ENCODE measurements at regions not wholly inside any gene's neighbourhood (a gene's known extent, or its start where the extent isn't known, plus 50 kb on each side); places are given as distances from the start of the nearest gene placed in this dataset.
"Not testable (repeated sequence)": the region's sequence is repeated elsewhere in the genome, so short reads cannot be mapped to it uniquely, and the experiment has no call there.

GRCh38 chr7:124155432-124156022, 122.7 kb upstream of the TMEM229A start:
- intact Hi-C loops (cut with micrococcal nuclease), result loop anchor here (1.0 kb wide), 1 partner anchor 701 kb away; no protein-coding TSS in a partner anchor

GRCh38 chr7:124152859-124153692, 120.2 kb upstream of the TMEM229A start:
- intact Hi-C loops (cut with micrococcal nuclease), result loop anchor here (1.0 kb wide), 1 partner anchor 632 kb away; no protein-coding TSS in a partner anchor

GRCh38 chr7:124137664-124138063, 104.8 kb upstream of the TMEM229A start:
- intact Hi-C loops (cut with micrococcal nuclease), result no loop called here

GRCh38 chr7:124124201-124124600, 91.3 kb upstream of the TMEM229A start:
- intact Hi-C loops (cut with micrococcal nuclease), result no loop called here

DNA sequence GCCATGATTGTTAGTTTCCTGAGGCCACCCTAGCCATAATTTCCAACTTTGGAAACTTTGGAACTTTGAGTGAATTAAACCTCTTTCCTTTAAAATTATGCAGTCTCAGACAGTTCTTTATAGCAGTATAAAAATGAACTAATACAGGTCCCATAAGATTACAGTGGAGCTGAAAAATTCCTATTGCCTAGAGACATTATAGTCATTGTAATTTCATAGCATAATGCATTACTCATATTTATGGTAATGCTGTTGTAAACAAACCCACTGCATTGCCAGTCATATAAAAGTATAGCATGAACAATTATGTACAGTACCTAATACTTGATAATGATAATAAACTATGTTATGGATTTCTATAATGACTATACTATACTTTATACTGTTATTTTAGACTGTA, 88.0 kb upstream of the TMEM229A start:
- intact Hi-C loops (cut with micrococcal nuclease), result no loop called here

- intact Hi-C loops (cut with micrococcal nuclease), result no loop called here
Observed at GRCh38 chr7:124113045-124113444, 80.2 kb upstream of the TMEM229A start.

GRCh38 chr7:124106575-124106974, 73.7 kb upstream of the TMEM229A start:
- intact Hi-C loops (cut with micrococcal nuclease), result no loop called here

- intact Hi-C loops (cut with micrococcal nuclease), result no loop called here
Observed at GRCh38 chr7:124101173-124101768, 68.4 kb upstream of the TMEM229A start.

DNA sequence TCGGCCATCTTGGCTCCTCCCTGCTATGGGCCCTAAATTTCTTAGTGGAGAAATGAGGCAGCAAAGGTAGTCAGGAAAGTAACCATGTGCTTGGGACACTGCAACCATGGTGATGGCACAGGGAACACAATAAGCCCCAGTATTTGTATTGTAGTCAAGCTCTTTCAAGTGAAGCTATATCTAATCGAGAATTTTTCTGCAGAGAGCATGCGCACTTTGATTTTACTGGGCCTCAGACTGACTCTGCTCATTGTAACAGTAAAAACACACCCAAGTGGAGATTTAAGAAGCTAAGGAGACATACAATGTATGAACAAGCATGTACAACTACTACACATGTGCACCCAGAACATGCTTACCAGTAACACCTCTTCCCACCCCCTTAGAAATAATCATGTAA, 67.3 kb upstream of the TMEM229A start:
- intact Hi-C loops (cut with micrococcal nuclease), result no loop called here

GRCh38 chr7:124099585-124099984, 66.7 kb upstream of the TMEM229A start:
- intact Hi-C loops (cut with micrococcal nuclease), result not testable (repeated sequence)

- intact Hi-C loops (cut with micrococcal nuclease), result no loop called here
Observed at GRCh38 chr7:124089621-124090020, 56.8 kb upstream of the TMEM229A start.

GRCh38 chr7:124088590-124088989, 55.7 kb upstream of the TMEM229A start:
- intact Hi-C loops (cut with micrococcal nuclease), result no loop called here

DNA sequence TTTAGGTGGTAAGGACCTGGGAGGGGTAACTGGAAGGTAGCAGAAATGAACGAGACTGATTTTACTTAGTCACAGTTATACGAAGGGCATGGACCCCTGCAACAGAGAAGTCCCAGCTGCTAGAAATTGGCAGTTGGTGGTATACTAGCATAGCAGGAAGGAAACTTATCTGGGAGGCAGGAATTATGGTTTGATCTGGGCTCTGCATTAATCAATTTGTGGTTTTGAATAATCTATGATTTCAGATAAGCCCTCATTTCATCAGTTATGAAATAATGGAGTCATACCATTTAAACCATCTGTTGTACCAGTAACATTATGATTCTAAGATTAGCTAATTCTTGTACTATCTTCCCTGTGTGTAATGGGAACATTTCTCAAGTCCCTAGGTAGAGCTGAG, 54.0 kb upstream of the TMEM229A start:
- intact Hi-C loops (cut with micrococcal nuclease), result no loop called here

DNA sequence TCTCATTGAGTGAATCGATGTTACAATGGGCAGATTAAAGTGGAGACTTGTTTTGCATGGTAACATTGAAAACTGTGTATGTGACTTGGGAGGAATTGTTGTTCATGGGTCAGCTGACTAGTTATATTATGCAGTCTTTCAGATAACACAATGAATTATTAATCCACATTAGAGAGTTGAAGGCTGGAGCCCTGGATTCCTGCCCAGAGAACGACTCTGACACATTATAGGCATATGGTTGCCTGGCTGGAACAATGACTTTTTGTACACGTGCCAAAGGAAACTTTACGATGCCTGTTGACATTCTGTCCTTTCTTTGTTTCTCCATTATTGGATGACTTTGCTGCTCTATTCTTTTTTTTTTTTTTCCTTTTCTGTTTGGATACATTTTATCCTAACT, 52.3 kb upstream of the TMEM229A start:
- intact Hi-C loops (cut with micrococcal nuclease), result no loop called here

GRCh38 chr7:124084024-124084423, 51.2 kb upstream of the TMEM229A start:
- intact Hi-C loops (cut with micrococcal nuclease), result no loop called here

Data from T-helper 1 cell treated with Interleukin-12 subunit alpha and Interleukin-12 subunit beta and Interleukin-4 antibody, amounts not matched to agents 30 ng/mL and 1 ng/mL, for 36 hours (primary cell).